ENCODE measurements at regions not wholly inside any gene's neighbourhood (a gene's known extent, or its start where the extent isn't known, plus 50 kb on each side); places are given as distances from the start of the nearest gene placed in this dataset.

GRCh38 chr6:4382362-4382853, 247.0 kb upstream of the ECI2 start:
- TF ChIP-seq POLR2AphosphoS5 (IDR thresholded peaks at IDR 0.05; ENCODE audit: low read depth, low read length) (no peak), TAF1 (IDR thresholded peaks at IDR 0.05; ENCODE audit: borderline replicate concordance, insufficient read depth, low read length) (no peak), SIN3A (IDR thresholded peaks at IDR 0.05; ENCODE audit: borderline replicate concordance, insufficient read depth, low read length) (no peak), FOXP2 (optimal IDR thresholded peaks at IDR 0.05; ENCODE audit: borderline replicate concordance, extremely low read depth, extremely low read length, insufficient read depth) (no peak)

Data from PFSK-1 (cell line).